K562 (cell line): ENCODE measurements at regions not wholly inside any gene's neighbourhood (a gene's known extent, or its start where the extent isn't known, plus 50 kb on each side); places are given as distances from the start of the nearest gene placed in this dataset.

Experiments
- TF ChIP-seq, protein P1 (sequence below): sonication (generic); formaldehyde crosslinking; IDR thresholded peaks from 2 replicates; pipeline ENCODE4 v1.8.0; 2022; ENCODE audit warnings: missing genetic modification reagents, mild to moderate bottlenecking, borderline replicate concordance
- TF ChIP-seq, protein P2 (sequence below): sonication (generic); formaldehyde crosslinking; IDR thresholded peaks from 2 replicates; pipeline ENCODE4 v1.9.0; 2022; ENCODE audit warnings: mild to moderate bottlenecking, missing genetic modification reagents

DNA sequence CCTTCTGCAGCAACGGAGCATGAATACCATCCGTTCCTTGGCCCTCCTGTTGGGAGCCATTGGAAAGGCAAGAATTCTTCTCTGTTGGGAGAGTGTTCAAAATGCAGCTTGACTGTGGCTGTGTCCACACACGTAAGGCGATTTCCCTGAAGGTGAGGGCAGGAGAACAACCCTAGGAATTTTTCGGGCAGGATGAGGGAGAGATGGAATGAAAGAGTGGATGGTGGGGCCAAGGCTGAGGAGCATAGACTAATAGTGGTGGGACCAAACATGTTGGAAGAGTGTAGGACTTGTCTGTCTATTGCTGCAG lies 924.9 kb downstream of the TBC1D22A start:
- TF ChIP-seq, protein P1, sequence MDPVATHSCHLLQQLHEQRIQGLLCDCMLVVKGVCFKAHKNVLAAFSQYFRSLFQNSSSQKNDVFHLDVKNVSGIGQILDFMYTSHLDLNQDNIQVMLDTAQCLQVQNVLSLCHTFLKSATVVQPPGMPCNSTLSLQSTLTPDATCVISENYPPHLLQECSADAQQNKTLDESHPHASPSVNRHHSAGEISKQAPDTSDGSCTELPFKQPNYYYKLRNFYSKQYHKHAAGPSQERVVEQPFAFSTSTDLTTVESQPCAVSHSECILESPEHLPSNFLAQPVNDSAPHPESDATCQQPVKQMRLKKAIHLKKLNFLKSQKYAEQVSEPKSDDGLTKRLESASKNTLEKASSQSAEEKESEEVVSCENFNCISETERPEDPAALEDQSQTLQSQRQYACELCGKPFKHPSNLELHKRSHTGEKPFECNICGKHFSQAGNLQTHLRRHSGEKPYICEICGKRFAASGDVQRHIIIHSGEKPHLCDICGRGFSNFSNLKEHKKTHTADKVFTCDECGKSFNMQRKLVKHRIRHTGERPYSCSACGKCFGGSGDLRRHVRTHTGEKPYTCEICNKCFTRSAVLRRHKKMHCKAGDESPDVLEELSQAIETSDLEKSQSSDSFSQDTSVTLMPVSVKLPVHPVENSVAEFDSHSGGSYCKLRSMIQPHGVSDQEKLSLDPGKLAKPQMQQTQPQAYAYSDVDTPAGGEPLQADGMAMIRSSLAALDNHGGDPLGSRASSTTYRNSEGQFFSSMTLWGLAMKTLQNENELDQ (CRISPR knock-in tag): no peak
- TF ChIP-seq, protein P2, sequence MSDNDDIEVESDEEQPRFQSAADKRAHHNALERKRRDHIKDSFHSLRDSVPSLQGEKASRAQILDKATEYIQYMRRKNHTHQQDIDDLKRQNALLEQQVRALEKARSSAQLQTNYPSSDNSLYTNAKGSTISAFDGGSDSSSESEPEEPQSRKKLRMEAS (CRISPR knock-in tag): no peak
